Forelimb muscle (tissue), 1 donor: ENCODE measurements at regions not wholly inside any gene's neighbourhood (a gene's known extent, or its start where the extent isn't known, plus 50 kb on each side); places are given as distances from the start of the nearest gene placed in this dataset.

Experiments used
- DNase-seq: peaks from one replicate; pipeline ENCODE4 v3.0.0-alpha.2; 2013; ENCODE audit warnings: low read depth

GRCh38 chr14:98278800-98279199 is 993.2 kb downstream of the BCL11B start:
- no peak for DNase-seq

GRCh38 chr14:98280436-98280835 is 991.6 kb downstream of the BCL11B start:
- DNase-seq = no peak

GRCh38 chr14:98288825-98289224 is 983.2 kb downstream of the BCL11B start:
- DNase-seq = no peak

- no peak for DNase-seq
These were observed 981.4 kb downstream of the BCL11B start for GRCh38 chr14:98290596-98290995.

GRCh38 chr14:98292191-98292590 is 979.8 kb downstream of the BCL11B start:
- no peak for DNase-seq

- DNase-seq = no peak
These were observed 978.4 kb downstream of the BCL11B start for GRCh38 chr14:98293576-98293975.

- no peak for DNase-seq
These were observed 975.1 kb downstream of the BCL11B start for GRCh38 chr14:98296895-98297294.

- DNase-seq = no peak
These were observed 974.4 kb downstream of the BCL11B start for GRCh38 chr14:98297567-98297966.

GRCh38 chr14:98298481-98299244 is 973.3 kb downstream of the BCL11B start:
- DNase-seq = no peak

- no peak for DNase-seq
These were observed 970.3 kb downstream of the BCL11B start for GRCh38 chr14:98301681-98302080.

- DNase-seq = no peak
These were observed 967.4 kb downstream of the BCL11B start for GRCh38 chr14:98304574-98304973.

GRCh38 chr14:98309591-98309990 is 962.4 kb downstream of the BCL11B start:
- no peak for DNase-seq

- no peak for DNase-seq
These were observed 960.0 kb downstream of the BCL11B start for GRCh38 chr14:98312006-98312405.

GRCh38 chr14:98321841-98322240 is 950.2 kb downstream of the BCL11B start:
- no peak for DNase-seq

- no peak for DNase-seq
These were observed 948.2 kb downstream of the BCL11B start for GRCh38 chr14:98323836-98324235.

- DNase-seq = no peak
These were observed 946.2 kb downstream of the BCL11B start for GRCh38 chr14:98325761-98326160.

GRCh38 chr14:98328496-98328895 is 943.5 kb downstream of the BCL11B start:
- no peak for DNase-seq

GRCh38 chr14:98334186-98334585 is 937.8 kb downstream of the BCL11B start:
- DNase-seq = peak; percentile 2

- DNase-seq = no peak
These were observed 930.8 kb downstream of the BCL11B start for GRCh38 chr14:98341211-98341610.

GRCh38 chr14:98345161-98345560 is 926.8 kb downstream of the BCL11B start:
- no peak for DNase-seq

- DNase-seq = no peak
These were observed 924.3 kb downstream of the BCL11B start for GRCh38 chr14:98347686-98348085.

- no peak for DNase-seq
These were observed 923.5 kb downstream of the BCL11B start for GRCh38 chr14:98348505-98348904.

GRCh38 chr14:98350213-98350612 is 921.8 kb downstream of the BCL11B start:
- DNase-seq = no peak

GRCh38 chr14:98364961-98365360 is 907.0 kb downstream of the BCL11B start:
- no peak for DNase-seq
